ENCODE measurements at regions not wholly inside any gene's neighbourhood (a gene's known extent, or its start where the extent isn't known, plus 50 kb on each side); places are given as distances from the start of the nearest gene placed in this dataset.

GRCh38 chr12:47411966-47412365 is 293.9 kb downstream of the RPAP3 start:
- TF ChIP-seq CTCF (IDR thresholded peaks at IDR 0.05) (no peak), POLR2A (IDR thresholded peaks at IDR 0.05) (no peak)
